ENCODE measurements at regions not wholly inside any gene's neighbourhood (a gene's known extent, or its start where the extent isn't known, plus 50 kb on each side); places are given as distances from the start of the nearest gene placed in this dataset.
"Not testable (repeated sequence)": the region's sequence is repeated elsewhere in the genome, so short reads cannot be mapped to it uniquely, and the experiment has no call there.

DNA sequence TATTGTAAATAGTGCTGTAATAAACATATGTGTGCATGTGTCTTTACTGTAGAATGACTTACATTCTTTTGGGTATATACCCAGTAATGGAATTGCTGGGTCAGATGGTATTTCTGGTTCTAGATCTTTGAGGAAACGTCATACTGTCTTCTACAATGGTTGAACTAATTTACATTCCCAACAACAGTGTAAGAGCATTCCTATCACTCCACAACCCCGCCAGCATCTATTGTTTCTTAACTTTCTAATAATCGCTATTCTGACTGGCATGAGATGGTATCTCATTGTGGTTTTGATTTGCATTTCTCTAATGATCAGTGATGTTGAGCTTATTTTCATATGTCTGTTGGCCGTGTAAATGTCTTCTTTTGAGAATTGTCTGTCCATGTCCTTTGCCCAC is 873.8 kb upstream of the ACVR2A start:
- not testable (repeated sequence) for TF ChIP-seq POLR2A (IDR thresholded peaks at IDR 0.05)
- TF ChIP-seq, protein P1, sequence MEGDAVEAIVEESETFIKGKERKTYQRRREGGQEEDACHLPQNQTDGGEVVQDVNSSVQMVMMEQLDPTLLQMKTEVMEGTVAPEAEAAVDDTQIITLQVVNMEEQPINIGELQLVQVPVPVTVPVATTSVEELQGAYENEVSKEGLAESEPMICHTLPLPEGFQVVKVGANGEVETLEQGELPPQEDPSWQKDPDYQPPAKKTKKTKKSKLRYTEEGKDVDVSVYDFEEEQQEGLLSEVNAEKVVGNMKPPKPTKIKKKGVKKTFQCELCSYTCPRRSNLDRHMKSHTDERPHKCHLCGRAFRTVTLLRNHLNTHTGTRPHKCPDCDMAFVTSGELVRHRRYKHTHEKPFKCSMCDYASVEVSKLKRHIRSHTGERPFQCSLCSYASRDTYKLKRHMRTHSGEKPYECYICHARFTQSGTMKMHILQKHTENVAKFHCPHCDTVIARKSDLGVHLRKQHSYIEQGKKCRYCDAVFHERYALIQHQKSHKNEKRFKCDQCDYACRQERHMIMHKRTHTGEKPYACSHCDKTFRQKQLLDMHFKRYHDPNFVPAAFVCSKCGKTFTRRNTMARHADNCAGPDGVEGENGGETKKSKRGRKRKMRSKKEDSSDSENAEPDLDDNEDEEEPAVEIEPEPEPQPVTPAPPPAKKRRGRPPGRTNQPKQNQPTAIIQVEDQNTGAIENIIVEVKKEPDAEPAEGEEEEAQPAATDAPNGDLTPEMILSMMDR (IDR thresholded peaks at IDR 0.05) = not testable (repeated sequence)
